HCT116 (cell line): ENCODE measurements at regions not wholly inside any gene's neighbourhood (a gene's known extent, or its start where the extent isn't known, plus 50 kb on each side); places are given as distances from the start of the nearest gene placed in this dataset.

Experiments
- ATAC-seq: fragments of 200-7000 bp; cut with Tn5 transposase; 2 replicates; pipeline ENCODE4 v1.9.1; 2020; ENCODE audit warnings: mild to moderate bottlenecking, moderate library complexity
- BruUV-seq: library from RNA; stranded (reverse); fragments of 400-500 nt; replicated peaks from 2 replicates; lab custom pipeline; 2021; lab: Mats Ljungman, UMichigan
- CTCF ChIA-PET: fragments of 300-600 bp; sonication (Branson Sonifier 250); formaldehyde crosslinking; loops from one replicate; lab custom pipeline; 2021; ENCODE audit warnings: antibody characterized with exemption; lab: Charles Lee
- POLR2A ChIA-PET: fragments of 300-600, 350-600 bp; sonication (Branson Sonifier 250); formaldehyde crosslinking; loops from one replicate; lab custom pipeline; 2021; ENCODE audit warnings: antibody characterized with exemption; lab: Charles Lee
- RAD21 ChIA-PET, 2 experiments: fragments of 300-600 bp; sonication (Branson Sonifier 250); formaldehyde crosslinking; loops; one replicate each; lab custom pipeline; 2023; ENCODE audit warnings: low total read pairs in 2 of 2; ENCODE audit not compliant: uncharacterized antibody in 2 of 2, unreplicated experiment in 2 of 2, low non-redundant PET in 1 of 2; lab: Charles Lee
- DNase-seq: peaks from one replicate; pipeline ENCODE4 v3.0.0-alpha.2; 2010; ENCODE audit warnings: low read depth, low spot score
- H2AFZ ChIP-seq: fragments of 200-600 bp; shearing (Covaris generic), sonication (generic); 2 replicates; pipeline ENCODE4 v1.6.1; 2017; ENCODE audit warnings: low read depth, mixed run types, mixed read lengths, antibody characterized with exemption, low read length; ENCODE audit not compliant: poor library complexity, severe bottlenecking
- H3K27ac ChIP-seq: 2 replicates; pipeline ENCODE4 v1.5.1; 2012; ENCODE audit warnings: low read depth, low read length
- H3K27me3 ChIP-seq: fragments of 200-600 bp; sonication (generic); 2 replicates; pipeline ENCODE4 v1.6.1; 2016; ENCODE audit warnings: mixed run types, low read length, mixed read lengths; ENCODE audit not compliant: insufficient read depth
- H3K36me3 ChIP-seq, 2 experiments: fragments of 200-500 bp in 1 of 2; fragments of 200-600 bp in 1 of 2; sonication (Bioruptor generic) in 1 of 2; sonication (generic) in 1 of 2; 2 replicates each; pipeline versions ENCODE4 v1.5.1 to v1.6.1; 2014 to 2016; ENCODE audit warnings: low read length in 2 of 2, inconsistent platforms in 1 of 2, mixed read lengths in 1 of 2, mixed run types in 1 of 2; ENCODE audit not compliant: insufficient read depth in 2 of 2, control insufficient read depth in 1 of 2
- H3K4me1 ChIP-seq, 2 experiments: fragments of 200-600 bp in 1 of 2; sonication (generic) in 1 of 2; 2 replicates each; pipeline versions ENCODE4 v1.5.1 to v1.6.1; 2012 to 2017; ENCODE audit warnings: low read length in 2 of 2, inconsistent platforms in 1 of 2, mild to moderate bottlenecking in 1 of 2, mixed read lengths in 1 of 2, mixed run types in 1 of 2, moderate library complexity in 1 of 2; ENCODE audit not compliant: insufficient read depth in 2 of 2, control insufficient read depth in 1 of 2
- H3K4me2 ChIP-seq: fragments of 200-600 bp; sonication (generic); 2 replicates; pipeline ENCODE4 v1.6.1; 2017; ENCODE audit warnings: mixed run types, low read length, mixed read lengths
- H3K4me3 ChIP-seq, 2 experiments: fragments of 200-600 bp in 1 of 2; sonication (generic) in 1 of 2; replicated peaks in 1 of 2; 2 replicates each; pipeline ENCODE4 v1.5.1; 2011 to 2016; ENCODE audit warnings: low read length in 2 of 2, control low read depth in 1 of 2, low read depth in 1 of 2, mild to moderate bottlenecking in 1 of 2, mixed read lengths in 1 of 2, mixed run types in 1 of 2
- H3K79me2 ChIP-seq: fragments of 200-600 bp; sonication (generic); 2 replicates; pipeline ENCODE4 v1.6.1; 2017; ENCODE audit warnings: mild to moderate bottlenecking, mixed run types, low read length, moderate library complexity, mixed read lengths; ENCODE audit not compliant: insufficient read depth
- H3K9ac ChIP-seq: fragments of 200-600 bp; sonication (generic); 2 replicates; pipeline ENCODE4 v1.6.1; 2016; ENCODE audit warnings: low read length, mixed read lengths
- H3K9me2 ChIP-seq: fragments of 200-600 bp; sonication (generic), shearing (Covaris generic); 2 replicates; pipeline ENCODE4 v1.6.1; 2017; ENCODE audit warnings: mixed run types, mild to moderate bottlenecking, moderate library complexity; ENCODE audit not compliant: insufficient read depth
- H3K9me3 ChIP-seq, 2 experiments: fragments of 200-500 bp in 1 of 2; fragments of 200-600 bp in 1 of 2; sonication (Bioruptor generic) in 1 of 2; sonication (generic) in 1 of 2; 2 replicates each; pipeline ENCODE4 v1.6.1; 2014 to 2017; ENCODE audit warnings: low read length in 2 of 2, mixed read lengths in 2 of 2, inconsistent platforms in 1 of 2, low read depth in 1 of 2, mild to moderate bottlenecking in 1 of 2, mixed run types in 1 of 2, moderate library complexity in 1 of 2; ENCODE audit not compliant: control insufficient read depth in 1 of 2, insufficient read depth in 1 of 2
- H4K20me1 ChIP-seq: fragments of 200-600 bp; sonication (generic), shearing (Covaris generic); 2 replicates; pipeline ENCODE4 v1.6.1; 2017; ENCODE audit warnings: mixed run types, mild to moderate bottlenecking, moderate library complexity; ENCODE audit not compliant: insufficient read depth
- ATF3 ChIP-seq: IDR thresholded peaks from 2 replicates; pipeline ENCODE4 v1.6.1; 2012
- EGR1 ChIP-seq: IDR thresholded peaks from 2 replicates; pipeline ENCODE4 v1.6.1; 2012; ENCODE audit warnings: low read depth
- EZH2phosphoT487 ChIP-seq: fragments of 200-600 bp; IDR thresholded peaks from 2 replicates; pipeline ENCODE4 v1.6.1; 2018; ENCODE audit warnings: antibody characterized with exemption, borderline replicate concordance
- FOSL1 ChIP-seq: IDR thresholded peaks from 2 replicates; pipeline ENCODE4 v1.6.1; 2012; ENCODE audit warnings: low read depth
- JUND ChIP-seq: IDR thresholded peaks from 2 replicates; pipeline ENCODE4 v1.6.1; 2012
- POLR2A ChIP-seq: IDR thresholded peaks from 2 replicates; pipeline ENCODE4 v1.7.0; 2011; ENCODE audit warnings: borderline replicate concordance; ENCODE audit not compliant: insufficient read depth, insufficient read length; ENCODE audit errors: extremely low read depth
- RAD21 ChIP-seq: IDR thresholded peaks from 2 replicates; pipeline ENCODE4 v1.6.1; 2012; ENCODE audit warnings: low read depth, mild to moderate bottlenecking
- REST ChIP-seq: IDR thresholded peaks from 2 replicates; pipeline ENCODE4 v1.6.1; 2012; ENCODE audit warnings: low read depth
- SIN3A ChIP-seq: IDR thresholded peaks from 2 replicates; pipeline ENCODE4 v1.6.1; 2012; ENCODE audit warnings: low read depth
- YY1 ChIP-seq: IDR thresholded peaks from 2 replicates; pipeline ENCODE4 v1.6.1; 2011; ENCODE audit warnings: low read length, low read depth, moderate library complexity, mild to moderate bottlenecking; ENCODE audit not compliant: insufficient replicate concordance; ENCODE audit errors: extremely low read depth
- intact Hi-C: fragments of 100-400 bp; cut with micrococcal nuclease; formaldehyde crosslinking; loops from 2 replicates; pipeline ENCODE4 v1.10.0; 2022

- no peak overlapping the region for H3K9ac ChIP-seq
- intact Hi-C loops, result no loop called here
- no peaks in the 10 kb centered on the region for H3K27me3 ChIP-seq
- no peak for ATAC-seq
- CTCF ChIA-PET, result no interaction called here
- BruUV-seq, result no TSS peak
- H3K79me2 ChIP-seq, result no peaks in the 10 kb centered on the region
- H3K9me2 ChIP-seq, result no peaks in the 10 kb centered on the region
- H3K27ac ChIP-seq, result no peak overlapping the region
- H3K9me3 ChIP-seq, result peaks cover 0 to 5% of the 10 kb centered on the region in 2 experiments; a peak in 1 of 4 replicates
- no peak overlapping the region for H3K4me2 ChIP-seq
- TF ChIP-seq POLR2A, result no peak
- TF ChIP-seq RAD21, result peak; percentile 16; the same call in 1 of the 2 replicates
- H4K20me1 ChIP-seq, result no peaks in the 10 kb centered on the region
- no peak overlapping the region for H3K4me3 ChIP-seq
- POLR2A ChIA-PET, result no interaction called here
- DNase-seq, result no peak
- RAD21 ChIA-PET, result no interaction called here
- H3K36me3 ChIP-seq, result no peaks in the 10 kb centered on the region
- no peak overlapping the region for H2AFZ ChIP-seq
- no peaks in the 10 kb centered on the region for H3K4me1 ChIP-seq
Measured at GRCh38 chr11:90434858-90435257, 212.0 kb upstream of the CHORDC1 start.

GRCh38 chr11:90428836-90429235, 206.0 kb upstream of the CHORDC1 start:
- Histone ChIP-seq H3K79me2 (no peaks in the 10 kb centered on the region), H3K27me3 (no peaks in the 10 kb centered on the region), H2AFZ (no peak overlapping the region), H3K9ac (no peak overlapping the region), H4K20me1 (no peaks in the 10 kb centered on the region), H3K9me3 (no peaks in the 10 kb centered on the region; a peak in 1 of 4 replicates), H3K36me3 (no peaks in the 10 kb centered on the region), H3K4me2 (no peak overlapping the region), H3K27ac (no peak overlapping the region), H3K9me2 (no peaks in the 10 kb centered on the region), H3K4me3 (no peak overlapping the region), H3K4me1 (no peaks in the 10 kb centered on the region)
- TF ChIP-seq ATF3, result no peak
- no TSS peak for BruUV-seq
- ATAC-seq, result no peak
- ChIA-PET POLR2A (no interaction called here), CTCF (no interaction called here), RAD21 (no interaction called here)
- no peak for DNase-seq
- intact Hi-C loops, result no loop called here

GRCh38 chr11:90426442-90426841, 203.6 kb upstream of the CHORDC1 start:
- no TSS peak for BruUV-seq
- TF ChIP-seq FOSL1 (no peak), EZH2phosphoT487 (no peak), SIN3A (no peak), JUND (no peak), ATF3 (no peak), REST (no peak), YY1 (no peak), EGR1 (no peak)
- intact Hi-C loops, result no loop called here
- no peaks in the 10 kb centered on the region for H3K27me3 ChIP-seq
- ChIA-PET POLR2A (no interaction called here), CTCF (no interaction called here), RAD21 (no interaction called here)
- no peak overlapping the region for H2AFZ ChIP-seq
- H3K4me2 ChIP-seq, result no peak overlapping the region
- H3K36me3 ChIP-seq, result no peaks in the 10 kb centered on the region
- no peak overlapping the region for H3K4me3 ChIP-seq
- H3K9ac ChIP-seq, result no peak overlapping the region
- no peak for DNase-seq
- H3K9me2 ChIP-seq, result no peaks in the 10 kb centered on the region
- ATAC-seq, result no peak
- H4K20me1 ChIP-seq, result no peaks in the 10 kb centered on the region
- no peaks in the 10 kb centered on the region; a peak in 1 of 4 replicates for H3K9me3 ChIP-seq
- H3K4me1 ChIP-seq, result no peaks in the 10 kb centered on the region
- H3K79me2 ChIP-seq, result no peaks in the 10 kb centered on the region
- no peak overlapping the region for H3K27ac ChIP-seq
